Keratinocyte (primary cell): ENCODE measurements at regions not wholly inside any gene's neighbourhood (a gene's known extent, or its start where the extent isn't known, plus 50 kb on each side); places are given as distances from the start of the nearest gene placed in this dataset.

Experiments used
- DNase-seq: peaks from one replicate; pipeline ENCODE4 v3.0.0-alpha.2; 2011; ENCODE audit warnings: low read depth, missing footprints, low spot score
- FAIRE-seq: peaks from 2 replicates; lab custom pipeline; 2011; peaks lifted over from hg19 to GRCh38; lab: Jason Lieb, UNC
- H2AFZ ChIP-seq: 2 replicates; pipeline ENCODE4 v1.6.0; 2012; ENCODE audit warnings: low read length, control low read depth, inconsistent platforms; ENCODE audit not compliant: control insufficient read depth
- H3K27ac ChIP-seq: 2 replicates; pipeline ENCODE4 v1.5.1; 2011; ENCODE audit warnings: low read length; ENCODE audit not compliant: control insufficient read depth, insufficient read depth
- H3K27me3 ChIP-seq: 3 replicates; pipeline ENCODE4 v1.6.0; 2011; ENCODE audit warnings: low read length; ENCODE audit not compliant: control insufficient read depth, insufficient read depth; ENCODE audit errors: extremely low read depth
- H3K36me3 ChIP-seq, 2 experiments: 2 replicates in 1 of 2; 3 replicates in 1 of 2; pipeline ENCODE4 v1.5.1; 2011; ENCODE audit warnings: low read length in 2 of 2, mild to moderate bottlenecking in 1 of 2; ENCODE audit not compliant: control insufficient read depth in 2 of 2, insufficient read depth in 2 of 2; ENCODE audit errors: extremely low read depth in 1 of 2
- H3K4me1 ChIP-seq: 3 replicates; pipeline ENCODE4 v1.5.1; 2011; ENCODE audit warnings: low read length; ENCODE audit not compliant: control insufficient read depth, insufficient read depth; ENCODE audit errors: extremely low read depth
- H3K4me2 ChIP-seq: 3 replicates; pipeline ENCODE4 v1.6.0; 2011; ENCODE audit warnings: low read depth, low read length; ENCODE audit not compliant: control insufficient read depth, insufficient read depth; ENCODE audit errors: extremely low read depth
- H3K4me3 ChIP-seq, 3 experiments: fragments of 200-600 bp in 1 of 3; sonication (generic) in 1 of 3; 2 replicates in 2 of 3; 3 replicates in 1 of 3; pipeline ENCODE4 v1.5.1; 2011 to 2016; ENCODE audit warnings: low read length in 3 of 3, mild to moderate bottlenecking in 3 of 3, control low read depth in 2 of 3, inconsistent platforms in 1 of 3, low read depth in 1 of 3, mixed read lengths in 1 of 3, mixed run types in 1 of 3, moderate library complexity in 1 of 3; ENCODE audit not compliant: control insufficient read depth in 2 of 3, insufficient read depth in 2 of 3; ENCODE audit errors: extremely low read depth in 1 of 3
- H3K79me2 ChIP-seq: 2 replicates; pipeline ENCODE4 v1.6.0; 2012; ENCODE audit warnings: low read length; ENCODE audit not compliant: control insufficient read depth, insufficient read depth
- H3K9ac ChIP-seq: 3 replicates; pipeline ENCODE4 v1.6.0; 2011; ENCODE audit warnings: low read length; ENCODE audit not compliant: control insufficient read depth, insufficient read depth; ENCODE audit errors: extremely low read depth
- H3K9me1 ChIP-seq: 3 replicates; pipeline ENCODE4 v1.6.0; 2011; ENCODE audit warnings: low read length; ENCODE audit not compliant: control insufficient read depth, insufficient read depth; ENCODE audit errors: extremely low read depth
- H3K9me3 ChIP-seq: 2 replicates; pipeline ENCODE4 v1.5.1; 2012; ENCODE audit warnings: low read depth, low read length; ENCODE audit not compliant: control insufficient read depth
- H4K20me1 ChIP-seq: 3 replicates; pipeline ENCODE4 v1.6.0; 2011; ENCODE audit warnings: low read length; ENCODE audit not compliant: control insufficient read depth, insufficient read depth; ENCODE audit errors: extremely low read depth
- EZH2 ChIP-seq: IDR thresholded peaks from one replicate; pipeline ENCODE4 v1.6.1; 2012; ENCODE audit warnings: inconsistent platforms, mild to moderate bottlenecking, low read length, moderate library complexity
- dilution Hi-C: fragments of 300-500 bp; cut with MboI; formaldehyde crosslinking; loops from one replicate; pipeline ENCODE4 v1.7.0; 2020; ENCODE audit warnings: low sequenced_read_pairs; ENCODE audit not compliant: extremely low pct_ligation_motif_present
- TF ChIP-seq, protein P1 (sequence below), 3 experiments: IDR thresholded peaks in 1 of 3; conservative IDR thresholded peaks in 1 of 3; optimal IDR thresholded peaks in 1 of 3; 2 replicates in 2 of 3; 3 replicates in 1 of 3; pipeline versions ENCODE3 to v1.5.1; 2011; ENCODE audit warnings: low read length in 3 of 3, mild to moderate bottlenecking in 3 of 3, moderate library complexity in 2 of 3, control low read depth in 1 of 3, inconsistent platforms in 1 of 3; ENCODE audit not compliant: insufficient read depth in 2 of 3; ENCODE audit errors: extremely low read depth in 1 of 3

DNA sequence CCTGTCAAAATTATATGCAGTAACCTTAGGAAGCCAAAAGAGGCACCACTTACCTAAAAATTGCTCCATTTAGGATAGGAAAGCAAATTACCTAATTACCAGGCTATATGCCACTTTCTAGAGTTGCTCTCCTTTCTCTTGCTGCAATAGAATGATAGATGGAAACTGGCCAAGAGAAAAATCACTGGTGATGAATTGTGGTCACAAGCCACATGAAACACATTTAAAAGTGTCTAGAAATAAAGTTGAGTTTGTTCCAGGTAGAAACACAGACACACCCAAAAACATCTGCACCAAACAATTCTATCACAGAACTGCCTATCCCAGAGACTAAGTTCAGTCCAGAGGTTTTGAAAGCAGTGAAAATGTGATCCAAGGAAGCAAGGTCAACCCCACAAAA lies 337.7 kb downstream of the PCDH19 start:
- no peak for TF ChIP-seq EZH2
- Histone ChIP-seq H3K4me2 (no peak overlapping the region), H3K79me2 (no peaks in the 10 kb centered on the region), H3K27ac (no peak overlapping the region), H3K27me3 (no peaks in the 10 kb centered on the region), H3K4me1 (no peaks in the 10 kb centered on the region), H2AFZ (no peak overlapping the region), H3K9me3 (no peaks in the 10 kb centered on the region), H3K9ac (no peak overlapping the region), H4K20me1 (no peaks in the 10 kb centered on the region), H3K9me1 (no peaks in the 10 kb centered on the region), H3K4me3 (no peak overlapping the region), H3K36me3 (no peaks in the 10 kb centered on the region)
- DNase-seq, result no peak
- dilution Hi-C loops, result no loop called here
- no peak for FAIRE-seq

DNA sequence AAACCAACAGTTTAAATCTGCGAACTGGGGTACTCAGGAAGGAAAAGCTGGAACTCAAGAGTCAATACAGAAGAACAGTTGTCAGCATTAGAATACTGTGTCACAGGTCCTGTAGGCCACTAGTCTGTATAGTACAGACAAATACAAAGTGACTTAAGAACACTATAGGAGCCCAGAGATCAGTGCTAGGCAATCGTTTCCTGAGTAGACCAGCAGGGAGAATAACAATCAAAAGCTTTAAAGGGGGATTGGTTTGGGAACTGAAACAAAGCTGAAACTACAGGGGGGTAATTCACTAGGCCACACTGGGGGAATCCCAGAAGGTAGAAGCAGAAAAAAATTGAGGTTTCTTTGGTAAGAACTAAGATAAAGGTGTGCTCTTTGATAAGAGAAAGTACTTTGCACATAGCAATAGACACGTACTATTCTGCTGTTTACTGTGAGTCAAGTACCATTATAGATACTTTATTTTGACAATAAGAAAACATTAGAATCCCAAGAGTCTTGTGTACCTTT lies 339.7 kb downstream of the PCDH19 start:
- Histone ChIP-seq H3K9me3 (no peaks in the 10 kb centered on the region), H3K9me1 (no peaks in the 10 kb centered on the region), H3K36me3 (no peaks in the 10 kb centered on the region), H3K79me2 (no peaks in the 10 kb centered on the region), H4K20me1 (no peaks in the 10 kb centered on the region), H3K9ac (no peak overlapping the region), H3K27ac (no peak overlapping the region), H3K4me3 (no peak overlapping the region), H3K4me1 (no peaks in the 10 kb centered on the region), H2AFZ (no peak overlapping the region), H3K4me2 (no peak overlapping the region), H3K27me3 (no peaks in the 10 kb centered on the region)
- no peak for DNase-seq
- dilution Hi-C loops, result no loop called here
- TF ChIP-seq EZH2, result no peak
- TF ChIP-seq, protein P1, sequence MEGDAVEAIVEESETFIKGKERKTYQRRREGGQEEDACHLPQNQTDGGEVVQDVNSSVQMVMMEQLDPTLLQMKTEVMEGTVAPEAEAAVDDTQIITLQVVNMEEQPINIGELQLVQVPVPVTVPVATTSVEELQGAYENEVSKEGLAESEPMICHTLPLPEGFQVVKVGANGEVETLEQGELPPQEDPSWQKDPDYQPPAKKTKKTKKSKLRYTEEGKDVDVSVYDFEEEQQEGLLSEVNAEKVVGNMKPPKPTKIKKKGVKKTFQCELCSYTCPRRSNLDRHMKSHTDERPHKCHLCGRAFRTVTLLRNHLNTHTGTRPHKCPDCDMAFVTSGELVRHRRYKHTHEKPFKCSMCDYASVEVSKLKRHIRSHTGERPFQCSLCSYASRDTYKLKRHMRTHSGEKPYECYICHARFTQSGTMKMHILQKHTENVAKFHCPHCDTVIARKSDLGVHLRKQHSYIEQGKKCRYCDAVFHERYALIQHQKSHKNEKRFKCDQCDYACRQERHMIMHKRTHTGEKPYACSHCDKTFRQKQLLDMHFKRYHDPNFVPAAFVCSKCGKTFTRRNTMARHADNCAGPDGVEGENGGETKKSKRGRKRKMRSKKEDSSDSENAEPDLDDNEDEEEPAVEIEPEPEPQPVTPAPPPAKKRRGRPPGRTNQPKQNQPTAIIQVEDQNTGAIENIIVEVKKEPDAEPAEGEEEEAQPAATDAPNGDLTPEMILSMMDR (optimal IDR thresholded peaks at IDR 0.05 in 1 of 3, IDR thresholded peaks at IDR 0.05 in 1 of 3, conservative IDR thresholded peaks at IDR 0.05 in 1 of 3; ENCODE audit: extremely low read depth in 1 of 3, insufficient read depth in 2 of 3, low read length in 3 of 3), result no peak
- no peak for FAIRE-seq

DNA sequence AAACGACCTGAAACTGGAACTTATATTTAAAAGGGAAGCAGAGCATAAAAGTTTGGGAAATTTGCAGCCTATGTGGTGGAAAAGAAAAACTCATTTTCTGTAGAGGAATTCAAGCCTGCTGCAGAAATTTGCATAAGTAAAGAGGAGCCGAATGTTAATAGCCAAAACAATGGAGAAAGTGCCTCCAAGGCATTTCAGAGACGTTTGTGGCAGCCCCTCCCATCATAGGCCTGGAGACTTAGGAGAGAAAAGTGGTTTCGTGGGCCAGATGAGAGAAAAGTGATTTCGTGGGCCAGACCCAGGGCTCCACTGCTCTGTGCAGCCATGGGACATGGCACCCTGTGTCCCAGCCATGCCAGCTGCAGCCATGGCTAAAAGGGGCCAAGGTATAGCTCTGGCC lies 361.9 kb downstream of the PCDH19 start:
- Histone ChIP-seq H3K36me3 (no peaks in the 10 kb centered on the region), H3K9ac (no peak overlapping the region), H3K4me3 (no peak overlapping the region), H3K79me2 (no peaks in the 10 kb centered on the region), H3K9me1 (no peaks in the 10 kb centered on the region), H3K9me3 (no peaks in the 10 kb centered on the region), H3K27ac (no peak overlapping the region), H3K4me2 (no peak overlapping the region), H4K20me1 (no peaks in the 10 kb centered on the region), H2AFZ (no peak overlapping the region), H3K4me1 (no peaks in the 10 kb centered on the region), H3K27me3 (no peaks in the 10 kb centered on the region)
- no peak for TF ChIP-seq EZH2
- TF ChIP-seq, protein P1 (optimal IDR thresholded peaks at IDR 0.05 in 1 of 3, IDR thresholded peaks at IDR 0.05 in 1 of 3, conservative IDR thresholded peaks at IDR 0.05 in 1 of 3; ENCODE audit: extremely low read depth in 1 of 3, insufficient read depth in 2 of 3, low read length in 3 of 3), result no peak
- FAIRE-seq, result no peak
- no peak for DNase-seq
- dilution Hi-C loops, result no loop called here
